H1 (cell line): ENCODE measurements at regions not wholly inside any gene's neighbourhood (a gene's known extent, or its start where the extent isn't known, plus 50 kb on each side); places are given as distances from the start of the nearest gene placed in this dataset.

Experiments
- CTCF ChIA-PET: fragments of 300-600 bp; sonication (Branson Sonifier 250); formaldehyde crosslinking; loops from one replicate; lab custom pipeline; 2021; ENCODE audit not compliant: partially characterized antibody; lab: Charles Lee
- POLR2A ChIA-PET: fragments of 300-600 bp; sonication (Branson Sonifier 250); formaldehyde crosslinking; loops from one replicate; lab custom pipeline; 2021; ENCODE audit warnings: inconsistent platforms; ENCODE audit not compliant: partially characterized antibody; lab: Charles Lee
- DNase-seq, 2 experiments: peaks; one replicate each; pipeline versions ENCODE4 v3.0.0 to v3.0.0-alpha.2; 2010 to 2022; ENCODE audit warnings: low spot score in 2 of 2, low read depth in 1 of 2, mixed read lengths in 1 of 2
- FAIRE-seq: peaks from 2 replicates; lab custom pipeline; 2011; peaks lifted over from hg19 to GRCh38; lab: Jason Lieb, UNC
- H2AFZ ChIP-seq: 2 replicates; pipeline ENCODE4 v1.8.1; 2012; ENCODE audit warnings: low read length, inconsistent platforms
- H2AK5ac ChIP-seq: 2 replicates; pipeline ENCODE4 v1.6.1; 2013; ENCODE audit warnings: low read depth, low read length
- H2BK120ac ChIP-seq: replicated peaks from 2 replicates; pipeline ENCODE3; 2013; ENCODE audit warnings: low read depth, low read length, inconsistent platforms
- H2BK12ac ChIP-seq: 2 replicates; pipeline ENCODE4 v1.6.1; 2013; ENCODE audit warnings: low read depth, low read length
- H2BK15ac ChIP-seq: 2 replicates; pipeline ENCODE4 v1.6.1; 2013; ENCODE audit warnings: low read length
- H2BK20ac ChIP-seq: 2 replicates; pipeline ENCODE4 v1.6.1; 2013; ENCODE audit warnings: low read length
- H2BK5ac ChIP-seq: 2 replicates; pipeline ENCODE4 v1.6.1; 2013; ENCODE audit warnings: low read depth, low read length
- H3K14ac ChIP-seq: 2 replicates; pipeline ENCODE4 v1.6.1; 2013; ENCODE audit warnings: inconsistent platforms; ENCODE audit not compliant: insufficient read length
- H3K18ac ChIP-seq: 2 replicates; pipeline ENCODE4 v1.6.1; 2013; ENCODE audit warnings: low read length; ENCODE audit errors: extremely low read depth
- H3K23ac ChIP-seq: 2 replicates; pipeline ENCODE4 v1.6.1; 2013; ENCODE audit warnings: inconsistent platforms; ENCODE audit not compliant: insufficient read length
- H3K23me2 ChIP-seq: 2 replicates; pipeline ENCODE4 v1.6.1; 2013; ENCODE audit warnings: low read depth, low read length
- H3K27ac ChIP-seq: 2 replicates; pipeline ENCODE4 v1.6.1; 2011; ENCODE audit warnings: low read depth, low read length, inconsistent platforms
- H3K27me3 ChIP-seq, 4 experiments: replicated peaks in 1 of 4; 1 replicate in 1 of 4; 2 replicates in 3 of 4; pipeline versions ENCODE4 v1.6.1 to v1.8.1; 2011 to 2013; ENCODE audit warnings: low read length in 3 of 4, mild to moderate bottlenecking in 3 of 4, inconsistent platforms in 2 of 4, mixed read lengths in 2 of 4, moderate library complexity in 1 of 4; ENCODE audit not compliant: control insufficient read depth in 3 of 4, insufficient read depth in 3 of 4; ENCODE audit errors: extremely low read depth in 1 of 4
- H3K36me3 ChIP-seq, 4 experiments: 2 replicates each; pipeline versions ENCODE4 v1.6.1 to v1.8.1; 2011 to 2013; ENCODE audit warnings: mild to moderate bottlenecking in 4 of 4, low read length in 3 of 4, moderate library complexity in 2 of 4, control low read depth in 1 of 4, inconsistent platforms in 1 of 4; ENCODE audit not compliant: insufficient read depth in 4 of 4, control insufficient read depth in 2 of 4
- H3K4ac ChIP-seq: replicated peaks from 2 replicates; pipeline ENCODE3; 2013; ENCODE audit warnings: low read length, low read depth, mixed read lengths, inconsistent platforms; ENCODE audit not compliant: insufficient read length
- H3K4me1 ChIP-seq, 4 experiments: replicated peaks in 1 of 4; 1 replicate in 1 of 4; 2 replicates in 3 of 4; pipeline versions ENCODE4 v1.6.1 to v1.8.1; 2011 to 2013; ENCODE audit warnings: low read length in 3 of 4, inconsistent platforms in 2 of 4, mixed read lengths in 1 of 4; ENCODE audit not compliant: insufficient read depth in 4 of 4, control insufficient read depth in 3 of 4
- H3K4me2 ChIP-seq, 2 experiments: 2 replicates each; pipeline versions ENCODE4 v1.6.1 to v1.8.1; 2011 to 2013; ENCODE audit warnings: low read depth in 2 of 2, low read length in 2 of 2, control low read depth in 1 of 2, inconsistent platforms in 1 of 2, mild to moderate bottlenecking in 1 of 2; ENCODE audit not compliant: insufficient read depth in 1 of 2
- H3K4me3 ChIP-seq, 4 experiments: fragments of 200-600, 300-600 bp in 1 of 4; sonication (generic), shearing (Covaris generic), sonication (Bioruptor Twin) in 1 of 4; 2 replicates each; pipeline versions ENCODE4 v1.5.1 to v1.8.1; 2011 to 2016; ENCODE audit warnings: low read length in 4 of 4, low read depth in 3 of 4, control low read depth in 2 of 4, inconsistent platforms in 2 of 4, mild to moderate bottlenecking in 2 of 4, mixed read lengths in 1 of 4, moderate library complexity in 1 of 4; ENCODE audit not compliant: insufficient read depth in 2 of 4; ENCODE audit errors: extremely low read depth in 1 of 4
- H3K56ac ChIP-seq: replicated peaks from 2 replicates; pipeline ENCODE3; 2013; ENCODE audit warnings: low read depth, mild to moderate bottlenecking, mixed read lengths, low read length, inconsistent platforms; ENCODE audit not compliant: insufficient read length
- H3K79me1 ChIP-seq: 2 replicates; pipeline ENCODE4 v1.6.1; 2013; ENCODE audit warnings: low read depth, low read length, control low read depth
- H3K79me2 ChIP-seq, 2 experiments: 2 replicates each; pipeline versions ENCODE4 v1.6.1 to v1.8.1; 2012 to 2013; ENCODE audit warnings: low read length in 2 of 2, mild to moderate bottlenecking in 2 of 2, inconsistent platforms in 1 of 2; ENCODE audit not compliant: insufficient read depth in 2 of 2, control insufficient read depth in 1 of 2
- H3K9ac ChIP-seq, 4 experiments: replicated peaks in 1 of 4; 1 replicate in 1 of 4; 2 replicates in 3 of 4; pipeline versions ENCODE4 v1.6.1 to v1.8.1; 2011 to 2013; ENCODE audit warnings: low read depth in 3 of 4, low read length in 3 of 4, control low read depth in 2 of 4, mild to moderate bottlenecking in 2 of 4, moderate library complexity in 2 of 4, inconsistent platforms in 1 of 4; ENCODE audit errors: extremely low read depth in 1 of 4
- H3K9me3 ChIP-seq, 2 experiments: 2 replicates each; pipeline versions ENCODE4 v1.6.1 to v1.8.1; 2012 to 2013; ENCODE audit warnings: mild to moderate bottlenecking in 2 of 2, moderate library complexity in 2 of 2, control low read depth in 1 of 2, inconsistent platforms in 1 of 2, low read depth in 1 of 2, low read length in 1 of 2, mixed read lengths in 1 of 2; ENCODE audit not compliant: insufficient read depth in 2 of 2
- H4K20me1 ChIP-seq, 2 experiments: replicated peaks in 1 of 2; 2 replicates each; pipeline versions ENCODE3 to v1.8.1; 2011 to 2013; ENCODE audit warnings: inconsistent platforms in 2 of 2, low read length in 2 of 2, mild to moderate bottlenecking in 1 of 2; ENCODE audit not compliant: insufficient read depth in 2 of 2, control insufficient read depth in 1 of 2
- H4K5ac ChIP-seq: 2 replicates; pipeline ENCODE4 v1.6.1; 2013; ENCODE audit warnings: low read length, low read depth, mixed read lengths, inconsistent platforms; ENCODE audit not compliant: insufficient read length
- H4K8ac ChIP-seq: 2 replicates; pipeline ENCODE4 v1.8.0; 2013; ENCODE audit warnings: mild to moderate bottlenecking, moderate library complexity, low read length, inconsistent platforms; ENCODE audit not compliant: insufficient read depth; ENCODE audit errors: extremely low read depth
- H4K91ac ChIP-seq: replicated peaks from 2 replicates; pipeline ENCODE3; 2013; ENCODE audit warnings: low read length, mixed read lengths, inconsistent platforms; ENCODE audit not compliant: insufficient read length
- CBX5 ChIP-seq: fragments of 300-800, 300-1000 bp; sonication (generic); IDR thresholded peaks from 2 replicates; pipeline ENCODE4 v1.7.1; 2016; ENCODE audit warnings: antibody characterized with exemption, low read length, low read depth
- CHD2 ChIP-seq: IDR thresholded peaks from 2 replicates; pipeline ENCODE4 v1.6.1; 2012; ENCODE audit warnings: low read length, improper control_type of control experiment
- CREB1 ChIP-seq: IDR thresholded peaks from 2 replicates; pipeline ENCODE4 v1.6.1; 2012; ENCODE audit warnings: inconsistent platforms
- HDAC2 ChIP-seq, 2 experiments: fragments of 300-600 bp in 1 of 2; sonication (generic) in 1 of 2; IDR thresholded peaks; 2 replicates each; pipeline ENCODE4 v1.6.1; 2011 to 2012; ENCODE audit warnings: low read depth in 2 of 2, low read length in 2 of 2, mild to moderate bottlenecking in 2 of 2, moderate library complexity in 2 of 2, borderline replicate concordance in 1 of 2, inconsistent platforms in 1 of 2
- JUN ChIP-seq: IDR thresholded peaks from 2 replicates; pipeline ENCODE4 v1.6.1; 2011; ENCODE audit warnings: low read depth, mild to moderate bottlenecking, improper control_type of control experiment, low read length
- NANOG ChIP-seq: IDR thresholded peaks from 2 replicates; pipeline ENCODE4 v1.6.1; 2011; ENCODE audit warnings: low read length, low read depth, mild to moderate bottlenecking, inconsistent platforms; ENCODE audit not compliant: insufficient read depth, poor library complexity, severe bottlenecking
- POLR2A ChIP-seq, 2 experiments: IDR thresholded peaks; 1 replicate in 1 of 2; 2 replicates in 1 of 2; pipeline ENCODE4 v1.6.1; 2011; ENCODE audit warnings: low read depth in 2 of 2, low read length in 2 of 2, mild to moderate bottlenecking in 2 of 2; ENCODE audit errors: control extremely low read depth in 1 of 2
- RBBP5 ChIP-seq: IDR thresholded peaks from 2 replicates; pipeline ENCODE4 v1.7.1; 2012; ENCODE audit warnings: low read depth, mild to moderate bottlenecking, inconsistent platforms, low read length, moderate library complexity, borderline replicate concordance
- RNF2 ChIP-seq: fragments of 200-900, 300-1000 bp; sonication (generic); IDR thresholded peaks from 2 replicates; pipeline ENCODE4 v1.7.1; 2016; ENCODE audit warnings: borderline replicate concordance, low read depth, mild to moderate bottlenecking, antibody characterized with exemption, low read length; ENCODE audit not compliant: poor library complexity, severe bottlenecking; ENCODE audit errors: missing control alignments
- SP4 ChIP-seq: IDR thresholded peaks from 2 replicates; pipeline ENCODE4 v1.6.1; 2012; ENCODE audit warnings: low read length, inconsistent platforms
- SUZ12 ChIP-seq: fragments of 200-600 bp; sonication (generic); IDR thresholded peaks from 2 replicates; pipeline ENCODE4 v1.6.1; 2012; ENCODE audit warnings: mild to moderate bottlenecking, inconsistent platforms, low read length, moderate library complexity, mixed read lengths
- TAF7 ChIP-seq: optimal IDR thresholded peaks from 2 replicates; pipeline ENCODE3; 2011; ENCODE audit warnings: low read depth, mild to moderate bottlenecking, inconsistent platforms, low read length, moderate library complexity, borderline replicate concordance
- WGBS, 2 experiments: shearing (Covaris generic) in 1 of 2; methylation state at CpG; one replicate each; pipeline versions ENCODE4 v1.1.6 to v1.1.7; 2013 to 2015; ENCODE audit warnings: low lambda C conversion rate in 2 of 2, mixed read lengths in 2 of 2, inconsistent platforms in 1 of 2, low coverage in 1 of 2, missing lambda C conversion rate in 1 of 2; ENCODE audit not compliant: insufficient replicate concordance in 2 of 2, insufficient coverage in 1 of 2, insufficient read length in 1 of 2; ENCODE audit errors: extremely low coverage in 1 of 2, missing lambda C conversion rate in 1 of 2; 5-methylcytosine and 5-hydroxymethylcytosine counted together
- TF ChIP-seq, protein P1 (sequence below): IDR thresholded peaks from 2 replicates; pipeline ENCODE4 v1.6.1; 2012; ENCODE audit warnings: low read length, inconsistent platforms

DNA sequence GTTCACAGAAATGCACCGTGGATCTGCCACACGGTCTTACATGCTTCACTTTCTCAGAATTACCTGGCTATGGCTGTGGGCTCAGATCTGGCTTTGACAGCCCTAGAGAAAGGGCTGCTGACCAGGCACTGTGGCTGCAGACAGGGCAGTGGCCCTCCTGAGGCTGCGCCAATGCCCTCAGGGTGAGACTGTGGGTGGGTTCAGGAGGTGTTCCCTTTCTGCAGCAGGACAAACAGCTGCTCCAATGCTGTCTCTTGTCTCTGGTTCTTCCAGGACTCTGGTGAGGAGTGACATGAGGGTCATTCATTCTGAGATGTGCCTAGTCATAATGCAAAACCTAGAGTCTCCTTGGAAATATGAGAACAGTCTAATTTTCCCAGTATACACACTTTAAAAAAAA is 90.5 kb upstream of the SMIM21 start:
- Histone ChIP-seq H4K91ac (no peak overlapping the region), H3K27ac (no peak overlapping the region), H2BK20ac (no peak overlapping the region), H3K4me1 (no peaks in the 10 kb centered on the region; a peak in 1 of 7 replicates), H2BK5ac (no peak overlapping the region), H3K18ac (no peak overlapping the region), H3K79me1 (no peaks in the 10 kb centered on the region), H4K20me1 (no peaks in the 10 kb centered on the region), H3K9ac (no peak overlapping the region), H3K23me2 (no peaks in the 10 kb centered on the region), H2BK15ac (no peak overlapping the region), H2BK120ac (no peak overlapping the region), H3K23ac (no peak overlapping the region), H3K36me3 (no peaks in the 10 kb centered on the region), H2BK12ac (no peak overlapping the region), H4K5ac (no peak overlapping the region), H3K14ac (no peak overlapping the region), H3K27me3 (no peaks in the 10 kb centered on the region), H2AFZ (no peak overlapping the region), H3K79me2 (no peaks in the 10 kb centered on the region), H3K4me2 (no peak overlapping the region), H3K9me3 (no peaks in the 10 kb centered on the region; a peak in 1 of 4 replicates), H2AK5ac (no peak overlapping the region), H3K4me3 (no peak overlapping the region), H3K56ac (no peak overlapping the region), H3K4ac (no peak overlapping the region), H4K8ac (no peak overlapping the region)
- WGBS, 2 experiments: 80% methylated on average over 3 of the region's 3 CpGs; no CpG with 5 or more reads in 1 of the 2 experiments
- FAIRE-seq: no peak
- DNase-seq: no peak
- ChIA-PET POLR2A (no interaction called here), CTCF (interaction anchor here (0.7 kb wide), 1 partner anchor 16 kb away, joined by 3 read pairs; no protein-coding TSS in a partner anchor)
- TF ChIP-seq, protein P1, sequence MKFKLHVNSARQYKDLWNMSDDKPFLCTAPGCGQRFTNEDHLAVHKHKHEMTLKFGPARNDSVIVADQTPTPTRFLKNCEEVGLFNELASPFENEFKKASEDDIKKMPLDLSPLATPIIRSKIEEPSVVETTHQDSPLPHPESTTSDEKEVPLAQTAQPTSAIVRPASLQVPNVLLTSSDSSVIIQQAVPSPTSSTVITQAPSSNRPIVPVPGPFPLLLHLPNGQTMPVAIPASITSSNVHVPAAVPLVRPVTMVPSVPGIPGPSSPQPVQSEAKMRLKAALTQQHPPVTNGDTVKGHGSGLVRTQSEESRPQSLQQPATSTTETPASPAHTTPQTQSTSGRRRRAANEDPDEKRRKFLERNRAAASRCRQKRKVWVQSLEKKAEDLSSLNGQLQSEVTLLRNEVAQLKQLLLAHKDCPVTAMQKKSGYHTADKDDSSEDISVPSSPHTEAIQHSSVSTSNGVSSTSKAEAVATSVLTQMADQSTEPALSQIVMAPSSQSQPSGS: no peak
- TF ChIP-seq TAF7 (no peak), RBBP5 (no peak), CREB1 (no peak), JUN (no peak), CHD2 (no peak), NANOG (no peak), CBX5 (no peak), HDAC2 (IDR thresholded peaks at IDR 0.05; ENCODE audit: borderline replicate concordance in 1 of 2, low read depth in 2 of 2, low read length in 2 of 2) (no peak), SUZ12 (no peak), RNF2 (no peak), SP4 (no peak), POLR2A (IDR thresholded peaks at IDR 0.05; ENCODE audit: control extremely low read depth in 1 of 2, low read depth in 2 of 2, low read length in 2 of 2) (no peak)
